ENCODE measurements at regions not wholly inside any gene's neighbourhood (a gene's known extent, or its start where the extent isn't known, plus 50 kb on each side); places are given as distances from the start of the nearest gene placed in this dataset.
A peak's percentile ranks its signal among the peaks of the same experiment; 100 is the strongest.

DNA sequence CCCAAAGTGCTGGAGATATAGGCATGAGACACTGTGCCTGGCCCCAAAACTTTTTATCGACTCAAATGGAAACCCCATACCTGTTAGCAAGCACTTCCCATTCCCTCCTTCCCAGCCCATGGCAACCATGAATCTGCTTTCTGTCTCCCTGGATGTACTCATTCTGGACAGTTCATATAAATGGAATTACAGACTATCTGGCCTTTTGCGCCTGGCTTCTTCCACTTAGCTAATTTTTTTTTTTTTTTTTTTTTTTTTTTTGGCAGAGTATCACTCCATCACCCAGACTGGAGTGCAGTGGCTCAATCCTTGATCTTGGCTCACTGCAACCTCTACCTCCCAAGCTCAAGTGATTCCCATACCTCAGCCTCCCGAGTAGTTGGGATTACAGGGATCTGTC lies 134.5 kb upstream of the MED13L start:
- no peak for TF ChIP-seq CTCF (IDR thresholded peaks at IDR 0.05)
- H3K27me3 Mint-ChIP-seq (ENCODE audit: low read depth in 2 of 2): no peaks in the 10 kb centered on the region
- Histone ChIP-seq H3K27ac (ENCODE audit: low read length) (no peak overlapping the region), H3K27me3 (ENCODE audit: control insufficient read depth, insufficient read depth, low read length) (no peaks in the 10 kb centered on the region), H3K4me3 (ENCODE audit: low read length) (no peak overlapping the region), H3K4me1 (ENCODE audit: control insufficient read depth, insufficient read depth, low read length) (no peaks in the 10 kb centered on the region), H3K36me3 (ENCODE audit: control insufficient read depth, insufficient read depth, low read length) (no peaks in the 10 kb centered on the region), H3K9me3 (ENCODE audit: control insufficient read depth, insufficient read depth, low read length) (no peaks in the 10 kb centered on the region)
- intact Hi-C loops (cut with micrococcal nuclease): no loop called here
- ATAC-seq (no peak), DNase-seq (no peak)
- no peaks in the 10 kb centered on the region for H3K9me3 Mint-ChIP-seq
- H3K4me1 Mint-ChIP-seq: no peaks in the 10 kb centered on the region
- 97% methylated on average over 3 of the region's 3 CpGs for WGBS (ENCODE audit: insufficient coverage)
- no peaks in the 10 kb centered on the region for H3K36me3 Mint-ChIP-seq
- H3K4me3 Mint-ChIP-seq: no peak overlapping the region
- no peak overlapping the region for H3K27ac Mint-ChIP-seq

- Mint-ChIP-seq H3K27me3 (ENCODE audit: low read depth in 2 of 2) (peaks cover 0 to 3% of the 10 kb centered on the region in 2 donors), H3K9me3 (no peaks in the 10 kb centered on the region), H3K36me3 (no peaks in the 10 kb centered on the region), H3K4me3 (no peak overlapping the region), H3K27ac (no peak overlapping the region), H3K4me1 (no peaks in the 10 kb centered on the region)
- Histone ChIP-seq H3K4me3 (ENCODE audit: low read length) (no peak overlapping the region), H3K9me3 (ENCODE audit: control insufficient read depth, insufficient read depth, low read length) (no peaks in the 10 kb centered on the region), H3K36me3 (ENCODE audit: control insufficient read depth, insufficient read depth, low read length) (no peaks in the 10 kb centered on the region), H3K4me1 (ENCODE audit: control insufficient read depth, insufficient read depth, low read length) (no peaks in the 10 kb centered on the region), H3K27me3 (ENCODE audit: control insufficient read depth, insufficient read depth, low read length) (no peaks in the 10 kb centered on the region), H3K27ac (ENCODE audit: low read length) (no peak overlapping the region)
- intact Hi-C loops (cut with micrococcal nuclease): no loop called here
- DNase-seq: no peak
- 96% methylated on average over 12 of the region's 12 CpGs for WGBS (ENCODE audit: insufficient coverage)
- TF ChIP-seq CTCF (IDR thresholded peaks at IDR 0.05): no peak
- peak in 1 of 3 donors; percentile 24 for ATAC-seq
These were observed 137.4 kb upstream of the MED13L start for GRCh38 chr12:116414891-116415290.

DNA sequence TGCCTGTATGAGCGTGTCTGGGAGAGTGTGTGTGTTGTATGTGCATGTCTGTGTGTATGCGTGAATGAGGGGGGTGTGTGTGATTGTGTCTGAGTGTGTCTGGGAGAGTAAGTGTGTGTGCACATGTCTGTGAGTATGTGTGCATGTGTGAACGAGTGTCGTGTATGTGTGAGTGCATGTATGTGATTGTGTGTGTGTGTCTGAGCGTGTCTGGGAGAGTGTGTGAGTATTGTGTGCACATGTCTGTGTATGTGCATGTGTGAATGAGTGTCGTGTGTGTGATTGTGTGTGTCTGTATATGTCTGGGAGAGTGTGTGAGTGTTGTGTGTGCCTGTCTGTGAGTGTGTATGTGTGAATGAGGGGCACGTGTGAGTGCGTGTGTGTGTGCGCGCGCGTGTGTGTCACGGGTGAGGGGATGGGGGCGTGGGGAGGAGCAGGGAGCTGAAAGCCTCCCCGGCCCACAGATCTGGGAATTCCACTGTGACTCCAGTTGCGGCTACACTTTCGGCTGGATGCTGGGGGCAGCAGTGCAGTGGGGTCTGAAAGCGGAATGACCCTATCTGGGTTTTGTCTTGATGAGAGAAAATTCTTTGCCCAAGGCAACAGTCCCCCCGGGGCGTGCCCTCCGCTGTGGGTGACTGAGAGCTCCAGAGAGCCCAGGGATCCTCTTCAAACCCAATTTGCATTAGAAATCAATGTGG lies 138.1 kb upstream of the MED13L start:
- no peaks in the 10 kb centered on the region for H3K27me3 ChIP-seq (ENCODE audit: control insufficient read depth, insufficient read depth, low read length)
- H3K36me3 Mint-ChIP-seq: no peaks in the 10 kb centered on the region
- no peaks in the 10 kb centered on the region for H3K4me1 Mint-ChIP-seq
- TF ChIP-seq CTCF (IDR thresholded peaks at IDR 0.05): no peak
- intact Hi-C loops (cut with micrococcal nuclease): no loop called here
- H3K27ac ChIP-seq (ENCODE audit: low read length): no peak overlapping the region
- H3K4me3 ChIP-seq (ENCODE audit: low read length): no peak overlapping the region
- WGBS (ENCODE audit: insufficient coverage): 94% methylated on average over 20 of the region's 21 CpGs
- H3K27ac Mint-ChIP-seq: no peak overlapping the region
- H3K9me3 ChIP-seq (ENCODE audit: control insufficient read depth, insufficient read depth, low read length): no peaks in the 10 kb centered on the region
- DNase-seq (no peak), ATAC-seq (peak in 1 of 3 donors; percentile 30)
- H3K9me3 Mint-ChIP-seq: no peaks in the 10 kb centered on the region
- H3K27me3 Mint-ChIP-seq (ENCODE audit: low read depth in 2 of 2): peaks cover 0 to 3% of the 10 kb centered on the region in 2 donors
- H3K4me1 ChIP-seq (ENCODE audit: control insufficient read depth, insufficient read depth, low read length): no peaks in the 10 kb centered on the region
- H3K4me3 Mint-ChIP-seq: no peak overlapping the region
- no peaks in the 10 kb centered on the region for H3K36me3 ChIP-seq (ENCODE audit: control insufficient read depth, insufficient read depth, low read length)

GRCh38 chr12:116416166-116416565 lies 138.7 kb upstream of the MED13L start:
- Mint-ChIP-seq H3K27me3 (ENCODE audit: low read depth in 2 of 2) (peaks cover 0 to 3% of the 10 kb centered on the region in 2 donors), H3K4me3 (no peak overlapping the region), H3K36me3 (no peaks in the 10 kb centered on the region), H3K9me3 (no peaks in the 10 kb centered on the region), H3K27ac (no peak overlapping the region), H3K4me1 (no peaks in the 10 kb centered on the region)
- 75% methylated on average over 3 of the region's 3 CpGs for WGBS (ENCODE audit: insufficient coverage)
- TF ChIP-seq CTCF (IDR thresholded peaks at IDR 0.05): no peak
- no peak overlapping the region for H3K27ac ChIP-seq (ENCODE audit: low read length)
- no peaks in the 10 kb centered on the region for H3K27me3 ChIP-seq (ENCODE audit: control insufficient read depth, insufficient read depth, low read length)
- H3K36me3 ChIP-seq (ENCODE audit: control insufficient read depth, insufficient read depth, low read length): no peaks in the 10 kb centered on the region
- H3K9me3 ChIP-seq (ENCODE audit: control insufficient read depth, insufficient read depth, low read length): no peaks in the 10 kb centered on the region
- no peak for ATAC-seq
- intact Hi-C loops (cut with micrococcal nuclease): no loop called here
- H3K4me3 ChIP-seq (ENCODE audit: low read length): no peak overlapping the region
- H3K4me1 ChIP-seq (ENCODE audit: control insufficient read depth, insufficient read depth, low read length): no peaks in the 10 kb centered on the region
- no peak for DNase-seq

Data from natural killer cell (primary cell).